Endothelial cell of umbilical vein (primary cell): ENCODE measurements at regions not wholly inside any gene's neighbourhood (a gene's known extent, or its start where the extent isn't known, plus 50 kb on each side); places are given as distances from the start of the nearest gene placed in this dataset.

Experiments used
- BruUV-seq: library from RNA; stranded (reverse); fragments of 400-500 nt; replicated peaks from 2 replicates; lab custom pipeline; 2021; lab: Mats Ljungman, UMichigan
- CTCF ChIA-PET: fragments of 300-600, 350-600 bp; sonication (Branson Sonifier 250); formaldehyde crosslinking; loops from one replicate; lab custom pipeline; 2021; ENCODE audit warnings: antibody characterized with exemption, inconsistent platforms; lab: Charles Lee
- POLR2A ChIA-PET: fragments of 300-600, 350-600 bp; sonication (Branson Sonifier 250); formaldehyde crosslinking; loops from one replicate; lab custom pipeline; 2021; ENCODE audit warnings: antibody characterized with exemption, inconsistent platforms; lab: Charles Lee
- DNase-seq: peaks from one replicate; pipeline ENCODE4 v3.0.0-alpha.2; 2011; ENCODE audit warnings: low read depth, low spot score
- FAIRE-seq: peaks from 2 replicates; lab custom pipeline; 2011; peaks lifted over from hg19 to GRCh38; lab: Jason Lieb, UNC
- H2AFZ ChIP-seq: 2 replicates; pipeline ENCODE4 v1.6.0; 2012; ENCODE audit warnings: low read depth, low read length, control low read depth, inconsistent platforms
- H3K27ac ChIP-seq: 2 replicates; pipeline ENCODE4 v1.5.1; 2011; ENCODE audit warnings: low read depth, mild to moderate bottlenecking, control low read depth, low read length, moderate library complexity; ENCODE audit not compliant: insufficient read depth
- H3K27me3 ChIP-seq, 2 experiments: 2 replicates each; pipeline versions ENCODE4 v1.6.0 to v1.6.1; 2011; ENCODE audit warnings: low read length in 2 of 2, mixed read lengths in 1 of 2; ENCODE audit not compliant: control insufficient read depth in 2 of 2, insufficient read depth in 2 of 2
- H3K36me3 ChIP-seq, 2 experiments: 2 replicates in 1 of 2; 3 replicates in 1 of 2; pipeline ENCODE4 v1.5.1; 2011; ENCODE audit warnings: low read length in 2 of 2, mild to moderate bottlenecking in 1 of 2, moderate library complexity in 1 of 2; ENCODE audit not compliant: control insufficient read depth in 2 of 2, insufficient read depth in 2 of 2; ENCODE audit errors: extremely low read depth in 1 of 2
- H3K4me1 ChIP-seq: 3 replicates; pipeline ENCODE4 v1.5.1; 2011; ENCODE audit warnings: mild to moderate bottlenecking, low read length; ENCODE audit not compliant: control insufficient read depth, insufficient read depth; ENCODE audit errors: extremely low read depth
- H3K4me2 ChIP-seq: 2 replicates; pipeline ENCODE4 v1.6.1; 2011; ENCODE audit warnings: low read length, control low read depth, mixed read lengths; ENCODE audit not compliant: insufficient read depth
- H3K4me3 ChIP-seq, 3 experiments: fragments of 200-600 bp in 1 of 3; sonication (generic), shearing (Covaris generic) in 1 of 3; replicated peaks in 1 of 3; 2 replicates each; pipeline ENCODE4 v1.5.1; 2011 to 2016; ENCODE audit warnings: control low read depth in 3 of 3, low read length in 3 of 3, mild to moderate bottlenecking in 2 of 3, inconsistent platforms in 1 of 3, low read depth in 1 of 3, moderate library complexity in 1 of 3; ENCODE audit not compliant: insufficient read depth in 1 of 3
- H3K79me2 ChIP-seq: 2 replicates; pipeline ENCODE4 v1.6.0; 2012; ENCODE audit warnings: low read length, inconsistent platforms; ENCODE audit not compliant: control insufficient read depth, insufficient read depth
- H3K9ac ChIP-seq: replicated peaks from 2 replicates; pipeline ENCODE3; 2011; ENCODE audit warnings: low read length, control low read depth; ENCODE audit not compliant: insufficient read depth; ENCODE audit errors: extremely low read depth
- H3K9me1 ChIP-seq: replicated peaks from 3 replicates; pipeline ENCODE4 v1.6.0; 2011; ENCODE audit warnings: mild to moderate bottlenecking, low read length; ENCODE audit not compliant: control insufficient read depth, insufficient read depth; ENCODE audit errors: extremely low read depth
- H3K9me3 ChIP-seq: replicated peaks from 2 replicates; pipeline ENCODE4 v1.5.1; 2012; ENCODE audit warnings: low read length, inconsistent platforms; ENCODE audit not compliant: control insufficient read depth, insufficient read depth
- H4K20me1 ChIP-seq: replicated peaks from 2 replicates; pipeline ENCODE3; 2011; ENCODE audit warnings: mild to moderate bottlenecking, low read length; ENCODE audit not compliant: control insufficient read depth, insufficient read depth; ENCODE audit errors: extremely low read depth
- CTCF ChIP-seq, 2 donors: IDR thresholded peaks; 1 replicate in 1 of 2; 2 replicates in 1 of 2; pipeline ENCODE4 v1.5.1; 2011; ENCODE audit warnings: low read length in 2 of 2, mild to moderate bottlenecking in 2 of 2, moderate library complexity in 2 of 2, control low read depth in 1 of 2, inconsistent platforms in 1 of 2, low read depth in 1 of 2; ENCODE audit not compliant: insufficient read depth in 1 of 2; ENCODE audit errors: extremely low read depth in 1 of 2
- EZH2 ChIP-seq: IDR thresholded peaks from 2 replicates; pipeline ENCODE4 v1.6.1; 2012; ENCODE audit warnings: borderline replicate concordance, low read depth, mild to moderate bottlenecking, moderate library complexity, low read length, inconsistent platforms; ENCODE audit not compliant: severe bottlenecking
- JUN ChIP-seq: IDR thresholded peaks from 2 replicates; pipeline ENCODE4 v1.6.1; 2011; ENCODE audit warnings: borderline replicate concordance, low read depth; ENCODE audit not compliant: insufficient read length, insufficient read depth
- MAX ChIP-seq: IDR thresholded peaks from 2 replicates; pipeline ENCODE4 v1.6.1; 2011; ENCODE audit not compliant: insufficient read depth, insufficient read length
- MYC ChIP-seq: IDR thresholded peaks from one replicate; pipeline ENCODE4 v1.6.1; 2011; ENCODE audit warnings: mild to moderate bottlenecking, low read depth, low read length
- POLR2A ChIP-seq: IDR thresholded peaks from 2 replicates; pipeline ENCODE4 v1.6.1; 2012; ENCODE audit warnings: low read depth, mild to moderate bottlenecking, control low read depth, low read length
- POLR2AphosphoS5 ChIP-seq: IDR thresholded peaks from 2 replicates; pipeline ENCODE4 v1.6.1; 2012; ENCODE audit warnings: low read depth, mild to moderate bottlenecking, control low read depth, low read length, moderate library complexity; ENCODE audit not compliant: insufficient read depth
- dilution Hi-C: fragments of 300-500 bp; cut with MboI; formaldehyde crosslinking; loops from one replicate; pipeline ENCODE4 v1.15.0; 2019; ENCODE audit warnings: low sequenced_read_pairs; ENCODE audit not compliant: extremely low pct_ligation_motif_present
- intact Hi-C: fragments of 100-400 bp; cut with micrococcal nuclease; formaldehyde crosslinking; loops from one replicate; pipeline ENCODE4 v1.10.0; 2022

GRCh38 chr15:95274101-95274500 lies 1042.7 kb downstream of the MCTP2 start:
- no peak for FAIRE-seq
- CTCF ChIA-PET: interaction anchor here (0.6 to 2.0 kb wide), 3 partner anchors 8 to 429 kb away, joined by 3 to 6 read pairs (median 5); no protein-coding TSS in a partner anchor

More at GRCh38 chr15:95274101-95274500, 1042.7 kb downstream of the MCTP2 start:
- Histone ChIP-seq H3K9ac (no peak overlapping the region), H3K4me1 (no peaks in the 10 kb centered on the region), H4K20me1 (no peaks in the 10 kb centered on the region), H3K79me2 (no peaks in the 10 kb centered on the region), H3K9me1 (no peaks in the 10 kb centered on the region), H2AFZ (no peak overlapping the region), H3K27me3 (no peaks in the 10 kb centered on the region), H3K27ac (no peak overlapping the region), H3K4me2 (no peak overlapping the region), H3K4me3 (no peak overlapping the region), H3K9me3 (no peaks in the 10 kb centered on the region), H3K36me3 (no peaks in the 10 kb centered on the region)
- dilution Hi-C loops (no loop called here), intact Hi-C loops (no loop called here)
- POLR2A ChIA-PET: no interaction called here
- TF ChIP-seq MAX: no peak
- no peak for TF ChIP-seq JUN
- no peak for TF ChIP-seq POLR2AphosphoS5
- TF ChIP-seq MYC: no peak
- no peak for TF ChIP-seq POLR2A
- TF ChIP-seq EZH2: no peak
- TF ChIP-seq CTCF (IDR thresholded peaks at IDR 0.05; ENCODE audit: extremely low read depth in 1 of 2, insufficient read depth in 1 of 2, low read depth in 1 of 2, low read length in 2 of 2): no peak
- DNase-seq: no peak
- BruUV-seq: no TSS peak
